ENCODE measurements at regions not wholly inside any gene's neighbourhood (a gene's known extent, or its start where the extent isn't known, plus 50 kb on each side); places are given as distances from the start of the nearest gene placed in this dataset.

- TF ChIP-seq, protein P1, sequence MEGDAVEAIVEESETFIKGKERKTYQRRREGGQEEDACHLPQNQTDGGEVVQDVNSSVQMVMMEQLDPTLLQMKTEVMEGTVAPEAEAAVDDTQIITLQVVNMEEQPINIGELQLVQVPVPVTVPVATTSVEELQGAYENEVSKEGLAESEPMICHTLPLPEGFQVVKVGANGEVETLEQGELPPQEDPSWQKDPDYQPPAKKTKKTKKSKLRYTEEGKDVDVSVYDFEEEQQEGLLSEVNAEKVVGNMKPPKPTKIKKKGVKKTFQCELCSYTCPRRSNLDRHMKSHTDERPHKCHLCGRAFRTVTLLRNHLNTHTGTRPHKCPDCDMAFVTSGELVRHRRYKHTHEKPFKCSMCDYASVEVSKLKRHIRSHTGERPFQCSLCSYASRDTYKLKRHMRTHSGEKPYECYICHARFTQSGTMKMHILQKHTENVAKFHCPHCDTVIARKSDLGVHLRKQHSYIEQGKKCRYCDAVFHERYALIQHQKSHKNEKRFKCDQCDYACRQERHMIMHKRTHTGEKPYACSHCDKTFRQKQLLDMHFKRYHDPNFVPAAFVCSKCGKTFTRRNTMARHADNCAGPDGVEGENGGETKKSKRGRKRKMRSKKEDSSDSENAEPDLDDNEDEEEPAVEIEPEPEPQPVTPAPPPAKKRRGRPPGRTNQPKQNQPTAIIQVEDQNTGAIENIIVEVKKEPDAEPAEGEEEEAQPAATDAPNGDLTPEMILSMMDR (IDR thresholded peaks at IDR 0.05): no peak
- TF ChIP-seq POLR2A (IDR thresholded peaks at IDR 0.05): no peak
Observed at GRCh38 chr5:3029396-3029795, 277.9 kb upstream of the IRX2 start.

Measured in thyroid gland (tissue), 4 donors.